Stimulated activated CD8-positive, alpha-beta memory T cell treated with anti-CD3 and anti-CD28 coated beads, Interleukin-7, amount 100 ng/mL, for 1 hour (primary cell): ENCODE measurements at regions not wholly inside any gene's neighbourhood (a gene's known extent, or its start where the extent isn't known, plus 50 kb on each side); places are given as distances from the start of the nearest gene placed in this dataset.

Experiments
- DNase-seq, 2 donors: peaks; one replicate each; pipeline ENCODE4 v3.0.0-alpha.2; 2020; ENCODE audit warnings: low read depth in 2 of 2

DNA sequence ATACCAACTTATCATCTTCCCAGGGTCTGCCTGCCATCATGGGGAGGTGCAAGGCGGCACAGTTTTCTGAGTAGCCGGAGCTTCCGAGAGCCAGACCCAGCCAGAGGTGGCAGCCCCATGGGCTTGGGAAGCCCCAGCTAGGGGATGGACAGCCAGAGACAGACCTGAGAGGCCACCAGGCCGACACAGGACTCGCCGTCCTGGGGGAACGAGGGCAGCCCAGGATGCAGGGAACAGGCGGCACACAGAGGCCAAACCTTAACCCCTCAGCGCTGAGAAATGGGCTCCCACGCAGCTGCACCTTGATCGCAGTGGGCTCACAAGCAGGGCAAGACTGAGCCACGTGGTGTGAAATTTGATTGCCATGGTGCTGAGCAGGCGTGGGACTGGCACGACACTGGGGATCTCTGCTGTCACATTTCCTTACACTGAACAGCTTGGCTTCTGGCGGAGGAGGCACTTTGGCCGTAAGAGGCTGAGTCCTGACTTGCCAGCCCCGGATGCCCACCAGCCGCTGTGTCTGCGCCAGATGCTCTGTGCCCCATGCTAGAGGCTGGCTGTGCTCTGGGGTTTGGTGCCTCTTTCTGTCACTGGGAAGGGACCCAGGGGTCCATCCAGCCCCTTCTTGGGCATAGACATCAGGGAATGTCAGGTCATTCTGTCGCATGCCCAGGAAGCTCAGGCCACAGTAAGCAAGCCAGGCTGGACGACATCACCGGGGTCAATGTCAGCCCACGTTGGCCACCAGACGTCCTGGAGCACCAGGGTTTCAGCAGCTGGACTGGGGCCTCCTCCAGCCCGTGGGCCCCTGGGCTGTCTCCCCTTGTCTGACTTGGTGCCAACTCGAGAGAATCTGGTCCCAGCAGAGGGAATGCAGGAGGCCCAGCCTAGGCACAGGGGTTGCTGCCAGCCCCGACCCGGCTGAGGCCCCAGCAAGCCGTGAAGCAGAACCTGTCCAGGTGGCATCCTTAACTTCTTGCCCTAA, 312.1 kb upstream of the MYT1L start:
- DNase-seq: no peak

DNA sequence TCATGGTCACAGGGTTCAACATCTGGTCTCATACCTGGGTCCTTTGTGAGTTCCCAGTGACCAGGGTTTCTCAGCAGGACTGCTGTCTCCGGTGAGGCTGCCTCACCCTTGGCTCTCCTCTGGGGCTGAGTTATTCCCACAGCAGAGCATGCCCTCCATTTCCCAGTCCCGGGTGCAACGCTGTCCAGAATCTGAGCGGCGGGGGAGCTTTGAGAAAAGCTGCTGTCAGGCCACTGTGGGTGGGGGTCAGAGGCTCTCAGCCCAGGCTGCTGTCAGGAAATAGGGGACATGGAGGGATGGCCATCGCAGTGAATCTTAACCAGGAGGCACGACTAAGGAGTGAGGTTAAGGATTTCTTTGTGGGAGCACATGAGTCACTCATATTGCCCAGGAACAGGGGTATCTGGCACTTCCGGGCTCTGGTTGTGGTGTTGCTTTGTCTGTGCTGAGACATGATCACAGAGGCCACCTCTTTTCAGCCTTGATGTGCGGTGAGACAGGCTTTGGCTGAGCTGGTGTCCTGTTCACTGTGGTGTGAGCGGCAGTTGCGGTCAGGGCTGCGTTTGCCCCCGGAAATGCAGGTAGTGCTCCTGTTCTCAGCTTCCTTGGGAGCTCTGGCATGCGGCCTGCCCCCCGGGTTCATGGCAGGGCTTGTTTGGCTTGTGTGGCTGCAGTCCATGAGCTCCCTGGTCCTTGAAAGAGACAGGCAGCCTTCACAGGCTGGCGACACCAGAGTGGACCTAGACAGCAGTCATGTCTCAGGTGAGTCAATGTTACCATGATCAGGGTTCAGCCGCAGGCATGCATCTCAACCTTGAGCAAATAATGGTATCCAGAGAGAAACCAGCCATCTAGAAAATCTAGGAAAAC, 310.7 kb upstream of the MYT1L start:
- no peak for DNase-seq

DNA sequence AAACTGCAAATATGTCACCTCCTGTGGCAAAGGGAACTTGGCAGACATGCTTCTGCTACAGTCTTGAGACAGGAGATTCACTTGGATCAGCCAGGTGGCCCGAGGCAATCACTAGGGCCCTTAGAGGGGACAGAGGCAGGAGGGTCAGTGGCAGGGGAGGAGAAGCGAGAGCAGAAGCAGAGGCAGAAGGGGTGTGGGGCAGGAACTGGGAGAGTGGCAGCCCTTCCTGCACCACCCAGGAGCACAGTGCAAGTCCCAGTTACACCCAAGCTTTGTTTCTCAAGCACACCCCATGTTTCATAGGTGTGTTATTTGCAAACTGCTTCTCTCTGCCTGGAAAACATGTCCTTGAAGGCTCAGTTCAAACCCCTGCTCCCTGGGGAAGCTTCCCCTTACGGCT, 309.7 kb upstream of the MYT1L start:
- DNase-seq: no peak

DNA sequence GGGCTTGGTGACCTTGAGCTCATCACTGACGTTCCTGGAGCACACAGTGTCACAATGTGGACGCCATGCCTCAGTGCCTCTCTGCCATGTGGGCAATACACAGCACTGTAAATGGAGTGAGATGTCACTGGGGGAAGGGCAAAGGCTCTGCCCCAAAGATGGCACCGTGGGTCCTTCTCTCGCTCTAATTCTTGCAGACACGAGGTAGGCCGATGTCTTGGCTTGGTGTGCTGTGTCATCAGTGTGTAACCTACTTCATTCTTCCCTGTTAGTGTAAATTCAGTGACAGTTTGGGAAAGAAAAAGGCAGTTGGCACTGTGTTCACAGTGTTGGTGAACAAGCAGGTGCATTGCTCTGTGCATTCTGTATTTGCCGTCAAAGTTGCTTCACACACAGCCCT, 309.3 kb upstream of the MYT1L start:
- no peak for DNase-seq

DNA sequence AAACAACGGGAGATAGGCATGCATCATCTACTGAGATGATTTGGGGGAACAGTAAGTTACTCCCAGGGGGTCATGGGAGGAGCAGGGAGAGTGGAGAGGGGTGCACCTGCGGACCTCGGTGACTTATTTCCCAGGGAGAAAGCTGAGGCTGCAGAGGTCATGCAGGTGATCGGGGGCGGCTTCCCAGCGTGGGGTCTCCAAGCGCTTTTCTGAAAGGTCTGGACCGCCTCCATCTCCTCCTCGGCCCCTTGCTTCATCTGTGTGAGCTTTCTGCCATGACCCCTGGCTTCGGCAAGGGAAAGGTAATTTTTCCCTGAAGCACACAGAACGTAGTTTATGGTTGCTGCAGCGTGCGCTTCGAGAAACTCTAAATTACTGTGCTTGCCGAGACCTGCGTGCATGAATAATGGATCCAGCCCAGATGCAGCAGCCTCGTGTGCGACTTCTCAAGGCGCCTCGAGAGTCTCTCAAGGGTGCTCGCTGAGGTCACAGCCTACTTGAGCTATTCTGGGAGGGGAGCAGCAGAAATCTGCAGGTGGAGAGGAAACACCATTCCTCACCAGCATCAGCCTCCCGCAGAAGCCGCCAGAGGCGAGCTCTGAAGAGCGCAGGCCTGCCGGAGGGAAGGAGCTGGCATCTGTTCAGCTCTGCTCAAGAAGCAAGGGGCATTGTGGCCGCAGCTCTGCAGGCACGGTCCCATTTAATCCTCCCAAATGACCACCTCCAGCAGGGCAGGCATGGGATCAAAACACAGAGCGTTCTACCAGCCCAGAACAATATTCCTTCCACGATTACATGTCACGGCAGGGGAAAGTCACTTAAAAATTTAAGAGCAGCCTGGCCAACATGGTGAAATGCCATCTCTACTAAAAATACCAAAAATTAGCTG, 308.4 kb upstream of the MYT1L start:
- DNase-seq: no peak

DNA sequence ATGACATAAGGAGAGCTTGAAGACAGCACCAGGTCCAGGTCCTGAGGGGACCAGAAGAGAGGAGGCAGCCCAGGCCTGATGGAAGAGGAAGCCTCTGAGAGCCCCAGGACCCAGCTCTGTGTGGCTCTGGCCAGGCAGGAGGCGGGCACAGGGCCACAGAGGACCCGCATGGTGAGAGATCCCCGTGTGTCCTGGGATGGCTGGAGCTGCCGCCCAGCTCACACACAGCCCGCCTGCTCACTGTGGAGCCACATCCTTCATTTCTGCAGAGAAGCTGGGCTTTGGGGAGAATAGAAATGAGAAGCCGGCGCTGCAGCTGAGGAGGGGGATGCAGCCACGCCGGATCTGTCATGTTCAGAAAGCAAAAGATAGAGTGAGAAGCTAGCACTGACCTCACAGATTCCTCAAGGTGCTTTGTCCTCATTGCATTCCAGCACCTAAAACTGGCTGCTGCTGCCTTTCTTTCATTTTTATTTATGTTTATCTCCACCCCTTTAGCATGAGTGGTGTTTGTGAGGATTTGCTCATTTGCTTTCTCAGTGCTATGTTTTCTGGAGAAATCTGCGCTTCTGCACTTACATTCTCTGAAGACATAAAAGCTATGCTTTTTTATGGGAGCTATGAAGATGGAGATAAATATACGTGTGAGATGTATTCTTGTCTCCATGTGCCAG, 307.6 kb upstream of the MYT1L start:
- DNase-seq: no peak

DNA sequence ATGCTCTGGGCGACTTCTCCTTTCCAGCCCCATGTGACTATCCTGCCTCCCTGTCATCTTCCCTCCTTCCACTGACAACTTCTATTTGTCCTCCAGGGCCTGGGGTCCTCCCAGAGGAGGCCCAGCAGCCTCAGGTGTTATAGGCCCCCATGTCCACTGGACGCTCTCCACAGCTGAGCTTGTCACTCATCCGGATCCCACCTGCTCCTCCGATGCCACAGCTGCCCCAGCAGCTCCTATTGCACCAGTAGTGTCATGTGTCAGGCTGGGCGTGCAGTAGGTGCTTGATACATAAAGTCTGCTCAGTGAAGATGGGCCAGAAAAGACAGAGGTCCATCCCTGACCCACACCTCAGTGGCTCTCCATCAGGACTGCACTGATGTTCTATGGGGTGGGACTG, 305.7 kb upstream of the MYT1L start:
- DNase-seq: no peak

DNA sequence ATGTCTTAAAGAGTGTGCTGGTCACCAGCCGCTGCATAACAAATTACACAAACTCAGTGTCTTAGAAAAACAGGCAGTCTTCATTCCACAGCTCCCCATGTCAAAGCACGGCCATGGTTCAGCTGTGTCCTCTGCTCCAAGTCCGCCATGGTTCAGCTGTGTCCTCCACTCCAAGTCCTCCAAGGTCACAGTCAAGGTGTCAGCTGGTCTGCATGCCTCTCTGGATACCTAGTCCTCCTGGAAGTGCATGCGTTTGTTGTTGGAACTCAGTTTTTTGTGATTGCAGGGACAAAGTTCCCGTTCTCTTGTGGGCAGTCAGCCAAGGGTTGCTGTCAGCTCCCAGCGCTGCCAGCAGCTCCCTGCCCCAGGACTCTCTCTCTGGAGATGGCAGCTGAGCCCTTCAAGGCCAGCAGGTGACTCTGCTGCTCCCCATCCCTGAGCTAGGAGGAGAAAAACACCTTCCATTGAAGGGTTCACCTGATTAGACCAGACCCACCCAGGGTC, 304.0 kb upstream of the MYT1L start:
- no peak for DNase-seq

DNA sequence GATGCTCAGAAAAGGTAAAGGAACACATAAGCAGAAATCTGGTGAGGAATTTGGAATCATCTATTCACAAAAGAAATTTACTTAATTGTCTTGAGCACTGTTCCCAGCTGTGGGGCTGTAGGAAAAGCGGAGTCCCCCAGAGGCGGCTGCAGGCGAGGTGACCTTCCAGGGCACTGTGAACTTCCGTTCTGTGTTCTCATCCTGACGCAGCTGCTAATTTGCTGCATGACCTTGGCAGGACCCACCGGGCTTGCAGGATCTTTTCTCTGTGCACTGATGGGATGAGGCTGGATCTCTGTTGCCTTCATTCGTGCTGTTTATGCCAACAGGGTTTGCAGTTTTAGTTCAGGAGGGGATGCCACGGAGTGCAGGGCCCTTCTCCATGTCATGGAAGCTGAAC, 301.9 kb upstream of the MYT1L start:
- DNase-seq: no peak

DNA sequence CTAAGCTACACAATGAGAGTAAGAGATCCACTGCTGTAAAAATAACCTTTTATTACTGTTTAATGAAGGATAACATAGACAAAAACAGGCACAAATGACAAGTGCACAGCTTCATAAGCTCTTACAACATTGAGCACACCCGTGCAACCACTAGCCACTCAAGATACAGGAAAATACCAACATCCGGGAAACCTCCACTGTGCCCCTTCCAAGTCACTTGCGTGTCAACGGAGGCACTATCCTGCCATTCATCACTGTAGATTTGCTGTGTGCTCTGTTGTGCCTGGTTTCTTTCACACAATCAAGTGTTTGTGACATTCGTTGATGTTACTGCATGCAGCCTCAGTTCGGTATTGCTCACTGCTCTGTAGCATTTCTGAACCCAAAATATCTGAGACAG, 292.9 kb upstream of the MYT1L start:
- DNase-seq: no peak

DNA sequence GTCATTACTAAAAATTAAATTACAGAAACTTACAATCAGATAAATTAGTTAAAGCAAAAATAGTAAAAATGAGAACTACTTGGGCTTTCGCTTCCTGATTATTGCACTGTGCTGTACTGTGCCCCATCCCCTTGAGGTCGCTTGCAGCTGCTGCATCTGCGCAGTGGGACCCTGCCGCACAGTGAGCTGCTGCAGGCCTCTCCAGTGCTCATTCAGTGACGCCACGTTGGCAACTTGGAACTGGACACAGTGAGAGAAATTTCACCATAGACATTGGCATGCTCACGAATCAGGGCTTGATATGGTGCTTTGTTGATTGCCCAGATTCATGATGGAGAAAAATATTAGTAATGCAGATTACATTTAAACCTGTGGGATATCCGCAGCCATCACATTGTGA, 290.8 kb upstream of the MYT1L start:
- DNase-seq: no peak

DNA sequence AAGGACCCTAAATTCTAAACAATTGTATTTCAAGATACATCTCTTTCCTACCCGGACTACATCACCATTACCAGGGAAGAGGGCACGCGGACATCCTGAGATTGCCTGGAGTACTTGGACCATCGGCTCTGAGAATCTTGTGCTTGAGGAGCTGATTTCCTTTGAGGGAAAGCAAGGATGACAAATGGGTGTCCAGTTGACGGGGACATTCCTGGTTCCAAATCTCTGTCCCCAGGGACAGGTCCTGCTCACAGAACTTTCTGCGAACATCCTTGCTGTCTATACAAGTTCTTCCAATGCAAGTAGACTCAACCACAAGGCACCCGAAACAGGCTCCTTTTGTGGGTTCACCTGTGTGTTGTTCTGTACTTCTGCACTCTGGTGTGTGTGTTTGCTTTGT, 289.5 kb upstream of the MYT1L start:
- DNase-seq: no peak

DNA sequence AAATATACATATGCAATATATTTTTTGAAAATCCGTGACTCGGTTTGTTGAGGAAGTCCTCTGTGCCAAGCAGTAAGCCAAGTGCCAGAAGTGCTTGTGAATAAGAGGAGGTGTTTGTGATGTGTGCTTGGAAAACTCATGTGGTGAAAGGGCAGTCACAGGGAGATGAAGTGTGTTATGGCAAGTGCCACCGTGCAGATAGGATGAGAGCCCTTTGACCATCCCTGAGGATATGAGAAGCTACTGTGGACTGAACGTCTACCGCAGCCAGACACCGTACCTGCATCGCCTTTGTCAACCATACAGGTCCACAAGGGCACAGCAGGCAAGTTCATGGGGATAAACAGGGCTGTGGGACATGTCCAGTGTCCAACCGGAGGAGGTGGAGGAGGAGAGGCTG, 288.9 kb upstream of the MYT1L start:
- DNase-seq: no peak

DNA sequence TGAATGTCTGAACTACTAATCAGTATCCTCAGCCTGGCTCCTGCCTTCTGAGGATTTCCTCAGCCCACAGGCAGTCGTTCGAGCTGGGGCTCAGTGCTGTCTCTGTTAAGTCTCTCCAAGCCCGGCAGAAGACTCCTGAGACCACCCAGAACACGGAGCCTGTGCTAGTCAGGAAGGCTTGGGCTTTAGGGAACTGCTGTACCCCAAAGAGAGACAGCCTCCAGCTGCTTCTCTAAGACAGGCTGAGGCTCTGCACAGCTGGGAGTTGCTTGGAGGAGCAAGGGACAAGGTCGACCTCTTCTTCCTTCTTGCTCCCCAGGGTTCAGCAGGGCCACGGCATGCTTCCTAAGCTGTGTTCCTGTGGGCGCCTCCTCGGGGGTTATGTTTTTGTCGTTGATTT, 283.4 kb upstream of the MYT1L start:
- no peak for DNase-seq

DNA sequence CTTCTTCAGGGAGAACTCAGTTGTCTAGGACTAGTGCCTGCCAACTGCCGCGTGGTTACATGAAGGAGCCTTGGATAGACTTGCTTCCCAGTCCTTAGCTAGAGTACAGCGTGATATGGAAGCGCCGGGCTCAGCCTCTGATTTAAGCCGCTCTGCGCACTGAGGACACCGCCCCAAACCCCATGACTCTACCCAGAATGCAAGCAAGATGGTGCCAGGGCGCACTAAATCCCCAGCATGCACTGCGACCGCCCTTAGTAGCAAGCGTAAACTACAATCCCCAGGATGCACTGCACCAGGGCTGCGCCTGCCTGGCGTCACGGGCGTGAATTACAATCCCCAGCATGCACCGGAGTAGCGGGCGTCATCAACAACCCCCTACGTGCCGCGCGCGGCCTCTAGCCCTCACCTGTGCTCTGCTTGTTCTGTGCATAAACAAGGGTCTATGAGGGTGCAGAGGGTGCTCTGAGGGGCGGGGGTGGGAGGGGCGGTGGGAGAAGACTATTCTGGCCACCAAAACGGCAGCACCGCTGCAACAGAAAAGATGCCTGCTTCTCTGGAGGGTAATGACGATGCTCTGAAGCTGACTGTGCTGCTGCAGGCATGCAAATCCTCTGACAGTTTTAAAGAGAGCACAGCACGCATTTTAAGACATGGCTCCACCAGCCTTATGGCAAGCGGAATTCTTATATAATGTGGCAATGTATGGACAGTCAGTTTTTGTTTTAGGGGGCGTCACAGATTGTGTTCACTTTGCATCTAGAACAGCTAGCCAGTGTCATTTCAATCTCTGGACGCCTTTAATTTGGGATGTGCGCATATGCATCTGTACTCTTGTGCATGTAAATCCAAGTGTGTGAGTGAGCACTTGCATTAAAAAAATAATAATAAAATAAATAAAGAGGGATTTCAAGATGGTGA, 282.5 kb upstream of the MYT1L start:
- peak; percentile 44 to 49 for DNase-seq

DNA sequence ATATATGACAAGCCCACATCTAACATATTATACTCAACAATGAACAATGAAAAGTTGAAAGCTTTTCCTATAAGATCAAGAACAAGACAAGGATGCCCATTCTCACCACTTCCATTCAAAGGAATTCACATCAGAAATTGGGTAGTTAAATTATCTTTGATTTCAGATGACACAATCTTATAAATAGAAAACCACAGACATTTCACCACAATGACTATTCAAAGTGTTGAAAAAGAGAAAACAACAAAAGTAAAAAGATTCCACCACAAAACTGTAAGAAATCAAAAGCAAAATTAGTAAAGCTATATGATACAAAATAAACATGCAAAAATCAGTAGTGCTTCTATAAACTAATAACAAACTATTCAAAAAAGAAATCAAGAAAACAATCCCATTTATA, 279.7 kb upstream of the MYT1L start:
- DNase-seq: no peak

DNA sequence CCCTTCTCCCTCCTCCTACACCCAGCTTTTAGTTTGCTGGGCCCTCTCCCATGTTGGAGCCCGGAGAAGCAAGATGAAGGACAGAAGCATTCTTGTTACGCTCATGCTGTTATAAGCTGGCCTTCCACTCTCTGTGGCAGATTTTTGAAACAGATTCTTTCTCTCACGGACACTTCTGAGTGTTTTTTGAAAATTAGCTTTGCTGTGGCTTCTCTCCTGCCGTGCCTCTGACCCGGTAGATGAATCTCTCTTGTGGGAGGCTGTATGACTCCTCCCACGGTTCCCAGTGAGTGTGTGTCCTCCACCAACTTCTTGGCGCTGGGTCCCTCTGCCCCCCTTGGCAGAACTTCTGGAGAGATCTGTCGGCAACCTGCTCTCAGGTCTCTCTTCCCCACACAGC, 269.3 kb upstream of the MYT1L start:
- DNase-seq: no peak

DNA sequence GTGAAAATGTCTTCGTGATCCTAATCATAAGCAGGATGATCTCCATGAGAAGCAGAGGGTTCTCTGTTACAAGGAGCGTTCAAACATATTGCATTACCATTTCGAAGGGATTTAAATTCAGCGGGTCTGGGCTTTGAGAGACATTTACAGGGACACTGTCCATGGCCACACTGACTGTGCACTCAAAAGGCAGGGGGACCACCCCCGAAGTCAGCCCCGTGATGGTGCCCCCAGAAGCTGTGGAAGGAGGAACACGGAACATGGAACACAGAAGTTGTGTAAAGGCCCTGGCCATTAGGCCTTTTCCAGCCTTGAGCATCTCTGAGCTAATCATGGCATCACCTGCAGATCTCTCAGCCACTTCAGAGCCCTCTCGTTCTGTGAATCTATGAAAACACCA, 268.4 kb upstream of the MYT1L start:
- DNase-seq: no peak

DNA sequence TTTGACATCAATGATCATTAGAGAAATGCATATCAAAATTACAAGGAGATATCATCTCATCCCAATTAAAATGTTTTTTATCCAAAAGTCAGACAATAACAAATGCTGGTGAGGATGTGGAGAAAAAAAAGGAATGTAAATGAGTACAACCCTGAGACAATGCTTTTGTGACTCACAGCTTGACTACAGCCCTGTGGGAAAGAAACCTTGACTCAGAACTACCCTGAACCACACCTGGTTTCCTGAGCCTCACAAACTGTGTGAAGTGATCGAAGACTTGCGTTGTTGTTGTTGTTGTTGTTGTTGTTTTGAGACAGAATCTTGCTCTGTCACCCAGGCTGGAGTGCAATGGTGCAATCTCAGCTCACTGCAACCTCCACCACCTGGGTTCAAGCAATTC, 266.6 kb upstream of the MYT1L start:
- no peak for DNase-seq

DNA sequence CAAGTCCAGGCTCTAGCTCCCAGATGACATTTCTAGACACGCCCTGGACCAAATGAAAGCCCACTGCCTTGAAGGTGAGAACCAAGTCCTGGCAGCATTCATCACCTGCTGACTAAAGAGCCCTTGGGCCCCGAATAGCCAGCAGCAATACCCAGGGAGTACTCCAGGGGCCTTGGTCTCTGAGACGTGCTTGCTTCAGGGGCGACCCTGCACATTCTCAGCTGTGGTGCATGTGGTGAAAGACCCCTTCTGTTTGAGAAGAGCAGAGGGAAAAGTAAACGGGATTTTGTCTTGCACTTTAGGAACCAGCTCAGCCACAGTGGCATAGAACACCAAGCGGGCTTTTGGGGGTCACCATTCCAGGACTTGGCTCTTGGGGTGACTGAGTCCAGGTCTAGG, 260.5 kb upstream of the MYT1L start:
- no peak for DNase-seq
